HG03575 (cell line): ENCODE measurements at regions not wholly inside any gene's neighbourhood (a gene's known extent, or its start where the extent isn't known, plus 50 kb on each side); places are given as distances from the start of the nearest gene placed in this dataset.

ENCODE experiments used
- ATAC-seq: cut with Tn5 transposase; IDR thresholded peaks from one replicate; pipeline ENCODE4 v1.9.1; 2021; ENCODE audit not compliant: unreplicated experiment, insufficient number of reproducible peaks, low FRiP score; ENCODE audit errors: extremely low read depth

DNA sequence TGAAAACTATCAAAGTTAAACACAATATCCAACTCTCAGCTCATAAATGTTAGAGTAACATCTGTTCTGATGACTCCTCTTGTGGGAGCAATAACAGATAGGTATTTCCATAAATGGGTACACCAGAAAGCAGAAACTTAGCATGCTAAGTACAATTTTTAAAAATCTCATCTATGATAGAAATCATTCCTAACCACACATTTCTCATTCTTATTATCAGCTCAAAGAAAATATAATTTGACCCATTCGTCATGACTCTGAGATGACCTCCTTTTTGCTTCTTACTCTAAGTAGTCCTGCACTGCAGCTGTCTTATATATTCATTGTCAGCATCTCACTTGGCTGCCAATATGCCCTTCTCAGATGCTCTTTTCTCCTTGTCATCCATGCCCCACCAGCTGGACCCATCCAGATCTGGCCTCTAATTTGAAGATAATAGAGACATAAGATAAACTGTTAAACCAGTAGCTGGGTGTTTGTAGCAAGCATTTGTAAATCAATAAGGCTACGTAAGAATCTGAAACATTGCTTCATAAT is 298.3 kb downstream of the KCNS3 start:
- ATAC-seq = no peak

DNA sequence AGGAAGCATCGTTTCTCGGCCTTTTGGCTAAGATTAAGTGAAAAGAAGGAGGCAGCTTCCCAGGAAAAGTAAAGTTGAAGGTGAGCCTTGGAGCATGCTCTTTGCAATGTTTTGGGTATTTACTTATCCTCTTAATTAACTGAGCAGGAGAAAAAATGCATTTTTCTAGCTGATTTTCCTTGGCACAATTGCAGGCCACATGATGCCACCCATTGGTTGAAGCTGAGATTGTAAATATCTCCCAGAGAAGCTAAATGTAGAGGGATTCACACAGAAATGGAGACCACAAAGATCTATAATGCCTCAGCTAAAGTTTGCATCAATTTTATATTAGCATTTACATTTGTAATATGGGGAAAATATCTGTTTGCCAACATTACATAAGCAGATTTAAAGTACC is 294.1 kb downstream of the KCNS3 start:
- ATAC-seq = no peak

DNA sequence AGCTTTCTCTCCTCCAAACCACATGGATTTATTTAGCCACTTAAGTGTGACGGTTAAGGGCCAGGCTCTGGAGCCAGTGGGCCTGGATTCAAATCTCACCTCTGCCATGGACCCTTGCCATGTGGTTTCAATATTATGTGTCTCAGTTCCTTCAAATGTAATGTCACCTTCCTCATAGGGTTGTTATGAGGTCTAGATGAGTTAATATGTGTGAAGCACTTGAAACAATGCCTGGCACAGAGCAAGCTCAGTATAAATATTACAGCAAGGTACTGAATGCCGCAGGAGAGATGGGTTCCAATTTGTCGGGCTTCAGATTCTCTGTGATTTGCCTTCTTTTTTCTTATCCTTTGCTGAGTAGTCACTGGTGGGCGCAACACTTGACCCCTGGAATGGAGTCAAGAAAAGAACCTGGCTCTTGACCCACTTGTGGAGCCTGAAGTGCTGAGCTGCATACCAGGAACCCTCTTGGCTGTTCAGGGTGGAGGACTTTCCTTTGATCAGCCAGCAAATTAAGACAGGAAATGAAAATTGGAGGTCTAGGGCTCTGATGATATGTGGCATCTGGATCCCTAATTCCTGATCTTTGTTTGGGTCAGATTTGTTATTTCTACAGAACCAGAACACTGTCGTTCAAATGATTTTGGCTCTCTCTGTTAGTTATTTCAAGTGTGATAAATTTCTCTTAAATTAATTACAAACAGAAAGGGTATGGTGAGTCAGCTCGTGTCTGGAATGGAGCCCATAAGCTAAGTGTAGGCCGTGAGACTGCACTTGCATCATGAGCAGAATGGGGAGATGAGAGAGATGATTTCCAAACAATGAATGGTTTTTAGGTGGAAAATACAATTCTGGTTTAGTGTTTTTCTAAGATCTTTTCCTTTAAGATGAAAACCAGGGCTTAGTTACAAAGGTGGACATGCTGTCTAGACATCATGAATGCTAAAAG is 293.0 kb downstream of the KCNS3 start:
- ATAC-seq = no peak

DNA sequence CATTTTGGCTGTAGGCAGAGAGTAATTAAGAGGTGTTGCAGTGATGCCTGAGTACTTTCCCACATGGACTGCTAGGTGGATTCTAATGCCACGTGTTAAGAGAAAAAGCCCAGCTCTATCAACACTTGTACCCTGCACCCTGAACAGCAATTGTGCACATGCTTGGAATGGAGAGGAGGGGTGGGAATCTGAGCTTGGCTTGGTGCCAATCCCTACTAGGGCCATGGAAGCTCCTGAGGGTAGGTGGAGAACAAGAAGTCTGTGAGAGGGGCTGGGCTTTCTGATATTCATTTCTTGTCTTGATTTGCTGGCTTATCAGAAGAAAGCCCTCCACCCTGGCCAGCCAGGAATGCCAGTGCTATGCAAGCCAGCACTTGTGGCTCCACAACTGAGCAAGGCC is 292.2 kb downstream of the KCNS3 start:
- no peak for ATAC-seq

DNA sequence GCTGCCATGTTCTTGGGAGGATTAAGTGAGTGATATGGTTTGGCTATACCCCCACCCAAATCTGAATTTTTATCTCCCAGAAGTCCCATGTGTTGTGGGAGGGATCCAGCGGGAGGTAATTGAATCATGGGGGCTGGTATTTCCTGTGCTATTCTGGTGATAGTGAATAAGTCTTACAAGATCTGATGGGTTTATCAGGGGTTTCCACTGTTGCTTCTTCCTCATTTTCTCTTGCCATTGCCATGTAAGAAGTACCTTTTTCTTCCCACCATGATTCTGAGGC is 291.4 kb downstream of the KCNS3 start:
- no peak for ATAC-seq

DNA sequence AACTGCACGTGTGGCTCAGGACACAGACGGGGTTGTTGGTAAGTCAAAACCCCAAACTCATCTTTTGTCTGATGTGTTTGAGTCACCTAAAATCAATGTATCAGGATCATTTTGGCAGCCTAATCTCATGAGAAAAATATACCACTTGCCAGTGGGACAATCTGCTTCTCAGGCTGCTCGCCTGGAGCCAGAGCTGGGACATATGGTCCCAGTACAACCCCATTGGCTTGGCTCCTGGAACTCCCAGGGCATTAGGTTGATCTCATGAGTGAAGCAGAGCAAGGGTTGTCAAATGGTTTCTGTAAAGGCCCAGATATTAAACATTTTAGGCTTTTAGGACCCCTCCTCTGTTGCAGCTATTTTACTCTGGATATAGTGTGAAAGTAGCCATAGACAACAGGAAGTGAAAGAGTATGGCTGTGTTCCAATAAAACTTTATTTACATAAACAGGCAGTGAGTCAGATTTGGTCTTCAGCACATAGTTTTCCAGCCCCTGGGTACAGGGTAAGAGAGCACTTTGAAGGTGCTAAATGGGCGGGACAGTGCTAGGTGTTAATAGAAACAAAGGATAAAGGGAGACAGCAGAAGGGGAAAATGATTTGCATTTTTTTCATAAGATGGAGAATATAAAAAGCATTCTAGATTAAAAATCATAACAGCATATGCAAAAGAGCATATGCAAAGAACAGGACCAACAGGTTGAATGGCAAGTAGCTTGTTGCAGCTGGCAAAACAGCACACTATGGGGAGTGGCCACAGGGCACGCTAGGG is 290.8 kb downstream of the KCNS3 start:
- ATAC-seq = no peak

DNA sequence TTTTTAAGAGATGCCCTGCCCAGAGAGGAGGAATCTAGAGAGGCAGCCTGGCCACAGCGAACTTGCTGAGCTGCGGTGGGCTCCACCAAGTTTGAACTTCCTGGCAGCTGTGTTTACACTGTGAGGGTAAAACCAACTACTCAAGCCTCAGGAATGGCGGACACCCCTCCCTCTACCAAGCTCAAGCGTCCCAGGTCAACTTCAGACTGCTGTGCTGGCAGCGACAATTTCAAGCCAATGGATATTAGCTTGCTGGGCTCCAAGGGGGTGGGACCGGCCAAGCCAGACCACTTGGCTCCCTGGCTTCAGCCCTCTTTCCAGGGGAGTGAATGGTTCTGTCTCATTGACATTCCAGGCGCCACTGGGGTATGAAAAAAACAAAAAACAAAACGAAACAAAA is 289.4 kb downstream of the KCNS3 start:
- no peak for ATAC-seq

DNA sequence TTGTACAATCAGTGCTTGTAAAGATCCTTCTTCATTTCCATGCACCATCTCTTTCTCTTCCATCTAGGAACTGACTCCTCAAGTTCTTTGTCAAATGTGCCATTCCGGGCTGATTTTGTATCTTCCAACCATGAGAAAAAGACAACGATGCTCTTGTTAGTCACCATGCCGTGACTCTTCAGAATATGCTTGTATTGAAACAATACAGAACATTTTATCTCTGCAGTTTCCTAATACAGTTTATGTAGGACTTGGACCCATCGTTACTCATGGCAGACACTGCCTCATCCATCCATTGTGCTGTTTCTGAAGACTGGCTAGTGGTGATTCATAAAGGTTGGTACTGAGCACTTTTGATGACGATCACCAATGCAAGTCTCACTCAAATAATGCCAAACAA is 283.2 kb downstream of the KCNS3 start:
- no peak for ATAC-seq

DNA sequence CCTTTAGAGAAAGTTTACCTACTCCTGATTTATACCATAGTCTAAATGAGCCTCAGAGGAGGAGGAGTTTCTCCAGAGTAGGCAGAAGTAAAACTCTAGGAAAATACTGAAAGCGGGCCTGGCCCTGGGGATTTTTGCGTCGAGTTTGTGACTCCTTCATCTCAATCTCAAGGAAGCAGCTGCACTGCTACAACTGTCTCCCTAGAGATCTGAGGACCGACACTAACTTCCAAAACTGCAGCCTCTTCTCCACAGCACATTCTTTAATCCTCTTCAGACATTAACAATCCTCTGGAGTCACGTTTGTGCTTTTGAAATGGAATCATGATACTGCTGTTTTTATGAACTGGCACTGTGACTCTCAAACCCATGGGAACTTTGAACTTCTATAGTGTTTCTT is 281.4 kb downstream of the KCNS3 start:
- ATAC-seq = no peak

DNA sequence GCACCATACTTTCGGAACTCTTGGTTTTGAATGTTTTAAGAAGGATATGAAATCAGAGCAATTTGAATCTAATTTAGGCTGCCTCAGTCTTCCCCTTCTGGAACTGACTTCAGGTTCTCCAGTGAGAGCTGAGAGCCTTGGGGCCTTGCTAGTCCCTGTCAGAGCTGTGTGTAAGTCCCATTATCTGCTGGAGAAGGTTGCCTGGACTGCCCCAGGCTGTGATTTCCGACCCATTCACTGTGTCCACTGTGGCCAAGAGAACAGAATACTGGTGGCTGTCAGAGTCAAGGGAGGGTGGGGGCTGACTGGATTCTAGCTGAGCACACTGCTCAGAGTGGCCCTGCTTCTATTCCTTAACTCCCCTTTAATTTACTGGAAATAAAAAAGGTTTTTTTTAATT is 278.0 kb downstream of the KCNS3 start:
- ATAC-seq = no peak

DNA sequence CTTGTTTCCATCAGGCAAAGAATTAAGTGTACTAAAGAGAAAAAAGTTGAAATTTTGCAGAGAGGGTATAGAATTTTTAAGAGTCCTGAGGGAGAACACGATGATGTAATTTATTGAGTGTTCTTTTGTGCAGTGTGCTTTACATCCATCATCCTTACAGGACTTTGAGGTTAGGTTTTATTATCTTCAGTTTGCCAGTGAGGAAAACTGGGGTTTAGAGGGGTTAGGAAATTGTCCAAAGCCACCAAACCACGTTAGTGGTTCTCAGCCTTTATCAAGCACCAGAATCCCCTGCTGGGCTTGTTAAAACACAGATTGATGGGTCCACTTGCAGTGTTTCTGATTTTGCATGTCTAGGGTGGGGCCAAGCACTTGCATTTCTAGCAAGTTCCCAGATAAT is 277.5 kb downstream of the KCNS3 start:
- no peak for ATAC-seq

DNA sequence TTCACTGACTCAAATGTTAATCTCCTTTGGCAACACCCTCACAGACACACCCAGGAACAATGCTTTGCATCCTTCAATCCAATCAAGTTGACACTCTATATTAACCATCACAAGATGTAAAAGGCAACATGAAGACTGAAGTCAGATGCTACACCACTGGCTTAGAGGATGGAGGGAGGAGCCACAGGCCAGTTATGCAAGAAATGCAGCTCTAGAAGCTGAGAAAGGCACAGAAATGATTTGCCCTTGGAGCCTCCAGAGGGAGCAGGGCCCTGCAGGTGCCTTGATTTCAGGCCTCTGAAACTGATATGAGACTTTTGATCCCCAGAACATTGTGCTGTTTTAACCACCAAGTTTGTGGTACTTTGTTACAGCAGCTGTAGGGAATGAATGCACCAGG is 276.3 kb downstream of the KCNS3 start:
- no peak for ATAC-seq

DNA sequence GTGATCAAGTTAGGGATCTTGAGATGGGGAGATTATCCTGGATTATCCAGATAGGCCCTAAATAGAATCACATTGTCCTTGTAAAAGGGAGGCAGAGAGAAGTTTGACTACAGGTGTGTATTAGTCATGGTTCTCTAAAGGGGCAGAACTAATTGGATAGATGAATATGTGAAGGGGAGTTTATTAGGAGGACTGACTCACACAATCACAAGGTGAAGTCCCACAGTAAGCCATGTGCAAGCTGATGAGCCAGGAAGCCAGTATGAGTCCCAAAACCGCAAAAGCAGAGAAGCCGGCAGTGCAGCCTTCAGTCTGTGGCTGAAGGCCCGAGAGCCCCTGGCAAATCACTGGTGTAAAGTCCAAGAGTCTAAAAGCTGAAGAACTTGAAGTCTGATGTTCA is 275.8 kb downstream of the KCNS3 start:
- no peak for ATAC-seq

DNA sequence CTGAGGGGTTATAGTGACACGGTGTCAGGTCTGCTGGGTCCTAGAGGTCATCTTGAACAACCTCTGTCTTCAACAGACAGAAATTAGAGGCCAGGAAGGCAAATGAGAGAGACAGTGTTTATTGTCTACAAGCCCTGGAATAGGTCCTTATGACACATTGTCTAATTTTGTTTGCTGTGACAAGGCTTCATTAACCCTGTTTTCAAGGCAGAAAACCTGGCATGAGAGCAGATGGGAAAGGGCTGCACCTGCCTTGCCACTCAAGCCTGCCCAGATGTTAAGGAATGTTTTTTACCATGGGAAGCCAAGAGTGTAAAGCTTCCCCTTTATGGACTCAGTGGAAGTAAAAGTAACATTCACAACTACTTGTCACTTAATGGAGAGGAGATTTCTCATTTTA is 275.3 kb downstream of the KCNS3 start:
- no peak for ATAC-seq

DNA sequence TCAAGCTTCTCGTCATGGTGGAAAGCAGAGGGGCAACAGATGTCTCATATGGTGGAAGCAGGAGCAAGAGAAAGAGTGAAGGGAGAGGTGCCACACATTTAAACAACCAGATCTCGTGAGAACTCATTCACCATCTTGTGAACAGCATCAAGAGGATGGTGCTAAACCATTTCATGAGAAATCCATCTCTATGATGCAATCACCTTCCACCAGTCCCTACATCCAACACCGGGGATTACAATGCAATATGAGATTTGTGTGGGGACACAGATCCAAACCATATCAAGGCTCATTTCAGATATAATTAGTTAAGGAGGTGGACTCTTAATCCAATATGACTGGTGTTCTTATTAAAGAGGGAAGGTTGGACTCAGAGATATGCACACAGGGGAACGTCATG is 272.8 kb downstream of the KCNS3 start:
- no peak for ATAC-seq

DNA sequence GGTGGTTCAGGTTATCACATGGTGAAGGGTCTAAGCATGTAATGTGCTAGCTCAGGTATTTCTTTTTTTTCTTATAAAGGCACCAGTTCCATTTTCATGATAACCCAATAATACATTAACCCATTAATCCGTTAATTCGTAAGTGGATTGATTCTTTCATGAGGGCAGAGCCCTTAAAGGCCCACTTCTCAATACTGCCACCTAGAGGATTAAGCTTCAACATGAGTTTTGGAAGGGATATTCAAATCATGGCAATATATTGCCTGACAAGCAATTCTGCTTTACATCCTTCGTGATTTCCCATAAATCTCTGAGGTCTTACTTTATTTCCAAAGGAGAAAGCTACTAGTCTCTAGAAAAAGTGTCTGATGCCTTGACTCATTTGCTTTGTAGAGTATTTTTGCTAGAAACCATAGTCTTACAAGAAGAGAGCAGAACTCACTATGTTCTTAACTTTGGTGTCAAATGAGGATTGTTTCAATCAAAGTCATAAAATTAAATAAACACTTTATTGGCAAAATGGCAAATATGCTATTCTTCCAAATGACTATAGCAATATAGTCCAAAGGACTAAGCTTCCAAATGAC is 271.3 kb downstream of the KCNS3 start:
- ATAC-seq = no peak

DNA sequence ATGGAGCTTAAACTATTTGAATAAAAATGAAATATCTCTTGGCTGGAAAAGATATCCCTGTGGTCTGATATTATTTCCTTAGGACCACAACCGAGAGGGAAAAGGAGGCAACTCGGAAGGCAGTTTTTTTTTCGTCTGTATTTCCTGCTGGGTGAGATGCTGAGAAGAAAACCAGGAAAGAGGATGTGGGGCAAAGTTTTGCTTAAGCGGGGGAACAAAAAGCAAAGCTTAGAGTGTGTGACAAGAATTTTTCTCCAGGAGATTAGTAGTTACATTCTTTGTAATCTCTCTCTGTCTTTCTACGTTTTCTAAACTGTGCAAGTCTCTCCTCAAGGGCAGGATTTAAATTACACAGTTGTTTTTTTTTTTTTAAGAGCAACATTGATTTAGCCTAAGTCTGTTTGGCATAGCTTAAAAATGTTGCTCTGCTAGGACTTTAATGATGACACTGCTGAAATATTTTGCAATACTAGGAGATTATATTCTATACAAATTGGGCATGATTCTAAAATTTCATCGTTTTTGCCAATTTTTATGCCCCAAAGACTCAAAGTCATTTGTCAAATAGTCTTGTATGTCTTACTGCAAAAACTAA is 258.5 kb downstream of the KCNS3 start:
- ATAC-seq = no peak

DNA sequence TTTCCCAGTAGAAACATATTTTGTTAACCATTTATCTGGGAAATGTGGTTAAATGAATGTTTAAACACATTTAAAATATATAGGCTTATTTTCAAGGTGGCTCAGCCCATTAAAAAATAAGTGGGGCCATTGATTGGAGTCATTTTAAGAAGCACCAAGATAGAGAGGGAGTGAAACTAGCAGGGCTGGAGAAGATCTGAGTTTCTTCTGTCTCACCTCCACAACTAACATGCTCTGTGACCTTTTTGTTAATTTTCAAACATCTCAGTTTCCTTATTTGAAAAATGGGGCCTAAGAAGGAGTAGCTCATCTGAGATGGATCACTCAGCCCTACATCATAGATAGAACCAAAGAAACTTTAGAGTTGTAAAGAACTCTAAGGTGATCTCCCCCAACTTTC is 254.8 kb downstream of the KCNS3 start:
- no peak for ATAC-seq

DNA sequence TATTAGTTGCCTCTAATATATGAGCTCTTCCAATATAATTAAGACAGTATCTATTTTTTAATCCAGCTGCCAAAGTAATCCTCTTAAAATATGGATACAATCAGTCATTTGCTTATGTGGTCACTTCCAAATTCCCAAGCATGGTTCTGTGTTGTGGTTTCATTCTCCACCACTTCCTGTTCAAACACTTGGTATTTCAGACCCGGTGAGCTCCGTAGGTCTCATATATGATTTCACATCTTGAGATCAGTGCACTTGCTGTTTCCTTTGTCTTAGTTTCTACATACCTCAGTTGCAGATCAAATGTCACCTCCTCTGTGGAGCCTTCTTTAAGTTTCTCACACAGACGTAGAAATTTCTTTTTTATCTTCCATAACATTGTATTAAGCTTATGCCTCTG is 254.2 kb downstream of the KCNS3 start:
- no peak for ATAC-seq

DNA sequence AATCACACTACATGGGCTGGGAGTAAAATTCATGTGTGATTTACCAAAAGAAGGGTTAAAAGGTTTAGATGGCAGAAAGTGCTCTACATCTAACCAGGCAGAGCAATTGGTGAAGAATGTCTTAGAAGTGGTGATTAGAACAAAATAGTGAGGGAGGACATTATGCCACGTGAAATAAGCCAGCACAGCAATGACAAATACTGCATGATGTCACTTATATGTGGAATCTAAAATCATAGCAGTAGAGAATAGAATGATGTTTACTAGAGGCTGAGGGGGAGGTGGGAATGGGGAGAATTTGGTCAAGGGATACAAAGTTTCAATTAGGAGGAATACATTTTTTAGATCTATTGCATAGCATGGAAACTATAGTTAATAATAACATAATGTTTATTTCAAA is 253.3 kb downstream of the KCNS3 start:
- ATAC-seq = no peak
